HEK293 (cell line): ENCODE measurements at regions not wholly inside any gene's neighbourhood (a gene's known extent, or its start where the extent isn't known, plus 50 kb on each side); places are given as distances from the start of the nearest gene placed in this dataset.

Experiments used
- CTCF ChIP-seq: fragments of 450-650 bp; formaldehyde crosslinking; IDR thresholded peaks from 2 replicates; pipeline ENCODE4 v1.5.1; 2016; ENCODE audit warnings: missing biosample characterization, missing genetic modification characterization
- REST ChIP-seq: fragments of 450-650 bp; formaldehyde crosslinking; IDR thresholded peaks from 2 replicates; pipeline ENCODE4 v1.5.1; 2016; ENCODE audit warnings: missing biosample characterization, missing genetic modification characterization
- TRIM28 ChIP-seq: IDR thresholded peaks from 2 replicates; pipeline ENCODE4 v1.6.1; 2011; ENCODE audit warnings: low read length, control low read depth, borderline replicate concordance
- YY1 ChIP-seq: fragments of 450-650 bp; formaldehyde crosslinking; IDR thresholded peaks from 2 replicates; pipeline ENCODE4 v1.5.1; 2018; ENCODE audit warnings: missing biosample characterization, missing genetic modification characterization
- ZBTB1 ChIP-seq: fragments of 450-650 bp; formaldehyde crosslinking; IDR thresholded peaks from 2 replicates; pipeline ENCODE4 v1.5.1; 2016; ENCODE audit warnings: missing biosample characterization, missing genetic modification characterization
- ZBTB8A ChIP-seq: fragments of 450-650 bp; formaldehyde crosslinking; IDR thresholded peaks from 2 replicates; pipeline ENCODE4 v1.5.1; 2016; ENCODE audit warnings: missing biosample characterization, missing genetic modification characterization
- ZFHX2 ChIP-seq: fragments of 450-650 bp; formaldehyde crosslinking; conservative IDR thresholded peaks from 2 replicates; pipeline ENCODE4 v1.5.1; 2016; ENCODE audit warnings: missing biosample characterization, missing genetic modification characterization
- ZNF362 ChIP-seq: fragments of 450-650 bp; formaldehyde crosslinking; IDR thresholded peaks from 2 replicates; pipeline ENCODE4 v1.5.1; 2016; ENCODE audit warnings: missing biosample characterization, missing genetic modification characterization
- ZNF624 ChIP-seq: fragments of 450-650 bp; formaldehyde crosslinking; IDR thresholded peaks from 2 replicates; pipeline ENCODE4 v1.5.1; 2017; ENCODE audit warnings: missing biosample characterization, missing genetic modification characterization
- ZSCAN23 ChIP-seq: fragments of 450-650 bp; formaldehyde crosslinking; IDR thresholded peaks from 2 replicates; pipeline ENCODE4 v1.5.1; 2016; ENCODE audit warnings: missing biosample characterization, missing genetic modification characterization

GRCh38 chr4:59161249-59161648 lies 2038.9 kb upstream of the ADGRL3 start:
- TF ChIP-seq REST (tag by site-specific recombination) = no peak
- no peak for TF ChIP-seq TRIM28
- no peak for TF ChIP-seq ZFHX2 (tag by site-specific recombination)
- TF ChIP-seq CTCF (tag by site-specific recombination) = no peak
- TF ChIP-seq ZBTB8A (tag by site-specific recombination) = no peak
- TF ChIP-seq ZNF624 (tag by site-specific recombination) = no peak
- TF ChIP-seq ZNF362 = no peak
- no peak for TF ChIP-seq YY1 (tag by site-specific recombination)
- no peak for TF ChIP-seq ZBTB1 (tag by site-specific recombination)
- TF ChIP-seq ZSCAN23 (tag by site-specific recombination) = no peak
